Neural progenitor cell (in vitro differentiated cells): ENCODE measurements at regions not wholly inside any gene's neighbourhood (a gene's known extent, or its start where the extent isn't known, plus 50 kb on each side); places are given as distances from the start of the nearest gene placed in this dataset.

ENCODE experiments used
- EZH2 ChIP-seq: fragments of 200-600 bp; sonication (generic); IDR thresholded peaks from 2 replicates; pipeline ENCODE4 v1.6.1; 2017; ENCODE audit warnings: antibody characterized with exemption, mild to moderate bottlenecking, moderate library complexity
- EZH2phosphoT487 ChIP-seq: fragments of 200-600 bp; sonication (generic); IDR thresholded peaks from 2 replicates; pipeline ENCODE4 v1.6.1; 2017; ENCODE audit warnings: antibody characterized with exemption
- TF ChIP-seq, protein P1 (sequence below): fragments of 200-600 bp; sonication (generic); IDR thresholded peaks from 2 replicates; pipeline ENCODE4 v1.5.1; 2017; ENCODE audit warnings: antibody characterized with exemption, mild to moderate bottlenecking

- TF ChIP-seq, protein P1, sequence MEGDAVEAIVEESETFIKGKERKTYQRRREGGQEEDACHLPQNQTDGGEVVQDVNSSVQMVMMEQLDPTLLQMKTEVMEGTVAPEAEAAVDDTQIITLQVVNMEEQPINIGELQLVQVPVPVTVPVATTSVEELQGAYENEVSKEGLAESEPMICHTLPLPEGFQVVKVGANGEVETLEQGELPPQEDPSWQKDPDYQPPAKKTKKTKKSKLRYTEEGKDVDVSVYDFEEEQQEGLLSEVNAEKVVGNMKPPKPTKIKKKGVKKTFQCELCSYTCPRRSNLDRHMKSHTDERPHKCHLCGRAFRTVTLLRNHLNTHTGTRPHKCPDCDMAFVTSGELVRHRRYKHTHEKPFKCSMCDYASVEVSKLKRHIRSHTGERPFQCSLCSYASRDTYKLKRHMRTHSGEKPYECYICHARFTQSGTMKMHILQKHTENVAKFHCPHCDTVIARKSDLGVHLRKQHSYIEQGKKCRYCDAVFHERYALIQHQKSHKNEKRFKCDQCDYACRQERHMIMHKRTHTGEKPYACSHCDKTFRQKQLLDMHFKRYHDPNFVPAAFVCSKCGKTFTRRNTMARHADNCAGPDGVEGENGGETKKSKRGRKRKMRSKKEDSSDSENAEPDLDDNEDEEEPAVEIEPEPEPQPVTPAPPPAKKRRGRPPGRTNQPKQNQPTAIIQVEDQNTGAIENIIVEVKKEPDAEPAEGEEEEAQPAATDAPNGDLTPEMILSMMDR, result no peak
- TF ChIP-seq EZH2, result no peak
- TF ChIP-seq EZH2phosphoT487, result no peak
Measured at GRCh38 chr14:97021571-97022168, 224.5 kb downstream of the VRK1 start.
